ENCODE measurements at regions not wholly inside any gene's neighbourhood (a gene's known extent, or its start where the extent isn't known, plus 50 kb on each side); places are given as distances from the start of the nearest gene placed in this dataset.

DNA sequence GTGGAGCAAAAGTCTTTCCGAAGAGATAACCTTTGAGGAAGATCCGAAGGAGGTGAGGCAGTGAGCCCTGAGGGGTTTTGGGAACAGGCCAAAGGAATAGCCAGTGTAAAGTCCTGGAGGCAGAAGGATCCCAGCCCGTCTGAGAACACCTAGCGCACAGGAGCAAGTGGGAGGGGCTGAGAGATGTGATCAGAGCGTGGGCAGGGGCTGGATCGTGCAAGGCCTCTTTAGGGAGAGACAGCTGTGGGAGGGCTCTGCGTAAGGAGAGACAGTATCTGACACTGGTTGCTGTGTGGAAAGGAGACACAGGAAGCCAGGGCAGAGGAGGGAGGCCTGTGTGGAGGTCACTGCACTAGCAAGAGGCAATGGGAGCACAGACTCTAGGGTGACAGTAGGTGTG, 68.2 kb downstream of the BARX1 start (continued):
- no peak for TF ChIP-seq SAP30 (IDR thresholded peaks at IDR 0.05; ENCODE audit: insufficient read depth, insufficient replicate concordance, low read length)
